GM21367 (cell line): ENCODE measurements at regions not wholly inside any gene's neighbourhood (a gene's known extent, or its start where the extent isn't known, plus 50 kb on each side); places are given as distances from the start of the nearest gene placed in this dataset.
"Not testable (repeated sequence)": the region's sequence is repeated elsewhere in the genome, so short reads cannot be mapped to it uniquely, and the experiment has no call there.

Experiments
- ATAC-seq: cut with Tn5 transposase; IDR thresholded peaks from one replicate; pipeline ENCODE4 v1.9.1; 2021; ENCODE audit not compliant: unreplicated experiment

GRCh38 chr3:193922034-193922774 is 213.7 kb upstream of the HES1 start:
- ATAC-seq, result no peak

GRCh38 chr3:193923958-193924357 is 212.0 kb upstream of the HES1 start:
- ATAC-seq, result not testable (repeated sequence)

- not testable (repeated sequence) for ATAC-seq
These were observed 209.9 kb upstream of the HES1 start for GRCh38 chr3:193926071-193926470.

- ATAC-seq, result not testable (repeated sequence)
These were observed 208.3 kb upstream of the HES1 start for GRCh38 chr3:193927413-193928206.

GRCh38 chr3:193928354-193929209 is 207.4 kb upstream of the HES1 start:
- no peak for ATAC-seq

- ATAC-seq, result no peak
These were observed 206.6 kb upstream of the HES1 start for GRCh38 chr3:193929373-193929772.

- ATAC-seq, result no peak
These were observed 205.9 kb upstream of the HES1 start for GRCh38 chr3:193929921-193930646.

GRCh38 chr3:193932136-193932535 is 203.8 kb upstream of the HES1 start:
- ATAC-seq, result no peak

- no peak for ATAC-seq
These were observed 203.4 kb upstream of the HES1 start for GRCh38 chr3:193932576-193932975.

- ATAC-seq, result no peak
These were observed 202.5 kb upstream of the HES1 start for GRCh38 chr3:193933451-193933850.

- ATAC-seq, result no peak
These were observed 200.0 kb upstream of the HES1 start for GRCh38 chr3:193935916-193936315.

GRCh38 chr3:193938613-193939012 is 197.3 kb upstream of the HES1 start:
- no peak for ATAC-seq

GRCh38 chr3:193939527-193939926 is 196.4 kb upstream of the HES1 start:
- ATAC-seq, result no peak

- ATAC-seq, result no peak
These were observed 195.4 kb upstream of the HES1 start for GRCh38 chr3:193940526-193940925.

- ATAC-seq, result no peak
These were observed 194.5 kb upstream of the HES1 start for GRCh38 chr3:193941486-193941885.

- no peak for ATAC-seq
These were observed 193.4 kb upstream of the HES1 start for GRCh38 chr3:193942516-193943055.

GRCh38 chr3:193943200-193943599 is 192.7 kb upstream of the HES1 start:
- ATAC-seq, result no peak

- ATAC-seq, result no peak
These were observed 192.0 kb upstream of the HES1 start for GRCh38 chr3:193943851-193944517.

GRCh38 chr3:193944518-193944884 is 191.4 kb upstream of the HES1 start:
- no peak for ATAC-seq

- no peak for ATAC-seq
These were observed 190.8 kb upstream of the HES1 start for GRCh38 chr3:193945143-193945542.
